Heart left ventricle (tissue), 13 donors: ENCODE measurements at regions not wholly inside any gene's neighbourhood (a gene's known extent, or its start where the extent isn't known, plus 50 kb on each side); places are given as distances from the start of the nearest gene placed in this dataset.

ENCODE experiments used
- POLR2A ChIP-seq, 2 donors: fragments of 450-650 bp; IDR thresholded peaks; one replicate each; pipeline ENCODE4 v1.6.1; 2017; ENCODE audit warnings: antibody characterized with exemption in 2 of 2, mild to moderate bottlenecking in 2 of 2, moderate library complexity in 2 of 2
- TF ChIP-seq, protein P1 (sequence below), 12 donors: fragments of 200-600 bp; sonication (generic) in 4 of 12; IDR thresholded peaks; one replicate each; pipeline versions ENCODE4 v1.5.0 to v1.8.0; 2018 to 2022; ENCODE audit warnings: antibody characterized with exemption in 12 of 12, mild to moderate bottlenecking in 5 of 12
- donor health status: ischemic (EF 13 %, LVEDD 7.1; RV severe dilation, severe dysfunction).
- donor health status: DM: no; HTN: yes; CAD: no.
- donor health status: DM: no; HTN: no; CAD: no.
- donor health status: ischemic (EF 25% LVEDD 6.9; RV normal size, moderate dysfunction).
- donor health status: ischemic (EF 25% LVEDD 5.7; RV mildly dilated, moderate dysfunction).
- donor health status: ischemic (EF 35%, LVEDD 5.7; RV mildly dilated, moderate dysfunction).
- donor health status: nonischemic (EF 11% LVEDD 7.7; RV severe dilation, severe dysfunction).
- donor health status: DM: yes; HTN: yes; CAD: no.
- donor health status: PGD.
- donor health status: ischemic (EF 29% LVEDD 5.4; RV normal size, mild dysfunction).
- donor health status: nonischemic (EF 23%, LVEDD 6.1; RV moderate dilation, normal function).

DNA sequence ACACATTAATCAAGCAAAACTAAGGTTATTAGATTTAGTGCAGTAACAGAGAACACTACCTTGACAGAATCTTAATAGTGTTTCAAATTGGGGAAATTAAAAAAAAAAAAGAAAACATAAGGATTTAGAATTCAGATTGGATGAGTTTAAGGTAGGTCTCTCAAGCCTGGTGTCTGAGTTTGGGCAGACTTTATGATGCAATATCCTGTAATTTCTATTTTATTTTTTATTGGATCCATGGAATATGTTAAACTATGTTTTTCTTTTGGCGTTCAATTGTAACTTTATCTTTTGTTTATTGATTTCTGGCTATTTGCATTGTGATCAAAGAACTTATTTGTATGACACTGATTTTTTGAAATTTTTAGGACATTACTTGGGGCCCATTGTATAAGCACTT is 394.1 kb upstream of the NETO1 start:
- TF ChIP-seq, protein P1, sequence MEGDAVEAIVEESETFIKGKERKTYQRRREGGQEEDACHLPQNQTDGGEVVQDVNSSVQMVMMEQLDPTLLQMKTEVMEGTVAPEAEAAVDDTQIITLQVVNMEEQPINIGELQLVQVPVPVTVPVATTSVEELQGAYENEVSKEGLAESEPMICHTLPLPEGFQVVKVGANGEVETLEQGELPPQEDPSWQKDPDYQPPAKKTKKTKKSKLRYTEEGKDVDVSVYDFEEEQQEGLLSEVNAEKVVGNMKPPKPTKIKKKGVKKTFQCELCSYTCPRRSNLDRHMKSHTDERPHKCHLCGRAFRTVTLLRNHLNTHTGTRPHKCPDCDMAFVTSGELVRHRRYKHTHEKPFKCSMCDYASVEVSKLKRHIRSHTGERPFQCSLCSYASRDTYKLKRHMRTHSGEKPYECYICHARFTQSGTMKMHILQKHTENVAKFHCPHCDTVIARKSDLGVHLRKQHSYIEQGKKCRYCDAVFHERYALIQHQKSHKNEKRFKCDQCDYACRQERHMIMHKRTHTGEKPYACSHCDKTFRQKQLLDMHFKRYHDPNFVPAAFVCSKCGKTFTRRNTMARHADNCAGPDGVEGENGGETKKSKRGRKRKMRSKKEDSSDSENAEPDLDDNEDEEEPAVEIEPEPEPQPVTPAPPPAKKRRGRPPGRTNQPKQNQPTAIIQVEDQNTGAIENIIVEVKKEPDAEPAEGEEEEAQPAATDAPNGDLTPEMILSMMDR (IDR thresholded peaks at IDR 0.05), result no peak
- TF ChIP-seq POLR2A (IDR thresholded peaks at IDR 0.05), result no peak
